ENCODE measurements at regions not wholly inside any gene's neighbourhood (a gene's known extent, or its start where the extent isn't known, plus 50 kb on each side); places are given as distances from the start of the nearest gene placed in this dataset.
"Not testable (repeated sequence)": the region's sequence is repeated elsewhere in the genome, so short reads cannot be mapped to it uniquely, and the experiment has no call there.

DNA sequence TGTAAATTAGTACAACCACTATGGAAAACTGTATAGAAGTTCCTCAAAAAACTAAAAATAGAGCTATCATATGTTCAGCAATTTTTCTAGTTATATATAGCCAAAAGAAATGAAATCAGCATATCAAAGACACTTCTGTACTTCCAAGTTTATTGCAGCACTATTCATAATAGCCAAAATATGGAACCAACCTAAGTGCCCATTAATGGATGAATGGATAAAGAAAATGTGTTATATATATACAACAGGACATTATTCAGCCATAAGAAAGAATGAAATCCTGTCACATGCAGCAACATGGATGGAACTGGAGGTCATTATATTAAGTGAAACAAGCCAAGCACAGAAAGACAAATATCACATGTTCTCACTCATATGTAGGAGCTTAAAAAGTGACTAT is 112.6 kb downstream of the MDH1 start:
- Histone ChIP-seq H3K9me3 (ENCODE audit: control insufficient read depth in 2 of 2, insufficient read depth in 1 of 2, low read length in 1 of 2) (no peaks in the 10 kb centered on the region), H3K4me1 (ENCODE audit: control insufficient read depth in 2 of 2, insufficient read depth in 2 of 2, low read length in 2 of 2) (no peaks in the 10 kb centered on the region), H3K27me3 (ENCODE audit: control insufficient read depth in 2 of 2, insufficient read depth in 1 of 2, low read length in 1 of 2) (no peaks in the 10 kb centered on the region), H3K27ac (ENCODE audit: low read depth in 1 of 2, low read length in 1 of 2) (no peak overlapping the region), H3K4me3 (ENCODE audit: low read length in 2 of 2) (no peak overlapping the region), H3K36me3 (ENCODE audit: control insufficient read depth in 2 of 2, insufficient read depth in 2 of 2, low read length in 1 of 2) (no peaks in the 10 kb centered on the region)
- no peak for DNase-seq (ENCODE audit: low read depth in 6 of 9, low spot score in 9 of 9)

DNA sequence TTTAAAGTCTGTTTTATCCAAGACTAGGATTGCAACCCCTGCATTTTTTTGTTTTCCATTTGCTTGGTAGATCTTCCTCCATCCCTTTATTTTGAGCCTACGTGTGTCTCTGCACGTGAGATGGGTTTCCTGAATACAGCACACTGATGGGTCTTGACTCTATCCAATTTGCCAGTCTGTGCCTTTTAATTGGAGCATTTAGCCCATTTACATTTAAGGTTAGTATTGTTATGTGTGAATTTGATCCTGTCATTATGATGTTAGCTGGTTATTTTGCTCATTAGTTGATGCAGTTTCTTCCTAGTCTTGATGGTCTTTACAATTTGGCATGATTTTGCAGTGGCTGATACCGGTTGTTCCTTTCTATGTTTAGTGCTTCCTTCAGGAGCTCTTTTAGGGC is 117.3 kb downstream of the MDH1 start:
- H3K27me3 ChIP-seq (ENCODE audit: control insufficient read depth in 2 of 2, insufficient read depth in 1 of 2, low read length in 1 of 2); H3K27ac ChIP-seq (ENCODE audit: low read depth in 1 of 2, low read length in 1 of 2); DNase-seq (ENCODE audit: low read depth in 6 of 9, low spot score in 9 of 9); H3K4me3 ChIP-seq (ENCODE audit: low read length in 2 of 2); H3K4me1 ChIP-seq (ENCODE audit: control insufficient read depth in 2 of 2, insufficient read depth in 2 of 2, low read length in 2 of 2); H3K36me3 ChIP-seq (ENCODE audit: control insufficient read depth in 2 of 2, insufficient read depth in 2 of 2, low read length in 1 of 2); H3K9me3 ChIP-seq (ENCODE audit: control insufficient read depth in 2 of 2, insufficient read depth in 1 of 2, low read length in 1 of 2): not testable (repeated sequence)
- WGBS: 97% methylated on average over 3 of the region's 3 CpGs

DNA sequence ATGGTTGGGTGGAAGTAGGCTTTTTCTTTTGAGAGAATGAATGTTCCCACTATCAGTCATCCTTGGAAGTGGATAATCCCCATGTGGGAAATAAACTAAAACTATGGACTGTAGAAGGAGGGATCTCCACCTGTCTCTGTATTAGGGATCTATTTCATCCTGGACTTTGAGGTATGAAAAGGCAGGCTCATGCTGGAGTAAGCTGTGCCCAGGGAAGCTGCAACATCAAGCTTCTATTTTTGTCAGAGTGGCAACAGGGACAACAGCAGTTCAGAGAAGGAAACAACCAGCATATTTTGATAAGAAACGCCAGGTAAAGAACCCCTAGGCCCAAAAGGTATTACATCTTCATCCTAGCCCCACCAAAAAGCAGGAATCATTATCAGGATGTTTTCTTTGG is 122.0 kb downstream of the MDH1 start:
- no peak overlapping the region for H3K27ac ChIP-seq (ENCODE audit: low read depth in 1 of 2, low read length in 1 of 2)
- DNase-seq (ENCODE audit: low read depth in 6 of 9, low spot score in 9 of 9): no peak
- no peak overlapping the region for H3K4me3 ChIP-seq (ENCODE audit: low read length in 2 of 2)
- 98% methylated on average over 1 of the region's 1 CpG for WGBS
- H3K27me3 ChIP-seq (ENCODE audit: control insufficient read depth in 2 of 2, insufficient read depth in 1 of 2, low read length in 1 of 2): no peaks in the 10 kb centered on the region
- H3K36me3 ChIP-seq (ENCODE audit: control insufficient read depth in 2 of 2, insufficient read depth in 2 of 2, low read length in 1 of 2): no peaks in the 10 kb centered on the region
- H3K9me3 ChIP-seq (ENCODE audit: control insufficient read depth in 2 of 2, insufficient read depth in 1 of 2, low read length in 1 of 2): peaks cover 0 to 7% of the 10 kb centered on the region in 2 donors
- H3K4me1 ChIP-seq (ENCODE audit: control insufficient read depth in 2 of 2, insufficient read depth in 2 of 2, low read length in 2 of 2): no peaks in the 10 kb centered on the region

DNA sequence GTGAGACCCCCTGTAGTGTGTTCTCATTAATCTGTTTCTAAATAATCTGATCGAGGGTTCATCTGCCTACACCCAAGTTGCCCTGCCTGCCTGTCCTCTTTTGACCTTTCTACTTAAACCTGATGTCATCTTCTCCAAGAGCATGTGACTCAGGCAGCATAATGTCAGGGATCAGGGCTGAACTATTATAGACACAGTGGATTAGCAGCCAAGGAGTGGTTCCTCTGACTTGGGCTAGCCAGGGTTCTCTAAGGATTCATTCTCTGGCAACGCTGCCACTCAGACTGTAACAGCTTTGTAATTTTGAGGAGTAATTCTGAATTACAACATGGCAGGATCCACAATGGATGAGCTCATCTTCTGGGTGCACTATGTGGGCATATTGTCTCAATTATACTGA is 124.0 kb downstream of the MDH1 start:
- Histone ChIP-seq H3K9me3 (ENCODE audit: control insufficient read depth in 2 of 2, insufficient read depth in 1 of 2, low read length in 1 of 2) (peaks cover 0 to 7% of the 10 kb centered on the region in 2 donors), H3K4me3 (ENCODE audit: low read length in 2 of 2) (no peak overlapping the region), H3K27me3 (ENCODE audit: control insufficient read depth in 2 of 2, insufficient read depth in 1 of 2, low read length in 1 of 2) (no peaks in the 10 kb centered on the region), H3K27ac (ENCODE audit: low read depth in 1 of 2, low read length in 1 of 2) (no peak overlapping the region), H3K4me1 (ENCODE audit: control insufficient read depth in 2 of 2, insufficient read depth in 2 of 2, low read length in 2 of 2) (no peaks in the 10 kb centered on the region), H3K36me3 (ENCODE audit: control insufficient read depth in 2 of 2, insufficient read depth in 2 of 2, low read length in 1 of 2) (no peaks in the 10 kb centered on the region)
- WGBS: 95% methylated on average over 2 of the region's 2 CpGs
- no peak for DNase-seq (ENCODE audit: low read depth in 6 of 9, low spot score in 9 of 9)

DNA sequence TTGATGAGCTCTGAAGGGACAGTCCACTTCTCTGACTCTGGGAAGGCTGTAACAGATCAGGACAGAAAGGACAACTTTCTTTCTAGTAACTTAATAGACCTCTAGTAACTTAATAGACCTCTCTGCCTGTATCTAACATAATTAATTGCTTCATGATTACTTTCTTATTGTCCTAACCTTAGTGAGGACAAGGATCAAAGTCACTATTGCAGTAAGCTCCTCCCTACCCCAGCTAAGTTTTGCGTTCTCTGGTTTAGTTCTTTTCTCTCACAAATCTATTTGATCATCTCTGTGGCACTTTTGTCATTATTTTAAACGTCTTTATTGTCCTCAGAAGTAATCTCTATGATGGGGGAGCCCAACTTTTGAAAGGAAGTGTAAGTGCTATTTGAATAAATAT is 125.5 kb upstream of the UGP2 start:
- H3K27me3 ChIP-seq (ENCODE audit: control insufficient read depth in 2 of 2, insufficient read depth in 1 of 2, low read length in 1 of 2): no peaks in the 10 kb centered on the region
- no peak overlapping the region for H3K27ac ChIP-seq (ENCODE audit: low read depth in 1 of 2, low read length in 1 of 2)
- H3K9me3 ChIP-seq (ENCODE audit: control insufficient read depth in 2 of 2, insufficient read depth in 1 of 2, low read length in 1 of 2): no peaks in the 10 kb centered on the region
- 87% methylated on average over 2 of the region's 2 CpGs for WGBS
- no peak overlapping the region for H3K4me3 ChIP-seq (ENCODE audit: low read length in 2 of 2)
- no peak for DNase-seq (ENCODE audit: low read depth in 6 of 9, low spot score in 9 of 9)
- no peaks in the 10 kb centered on the region for H3K36me3 ChIP-seq (ENCODE audit: control insufficient read depth in 2 of 2, insufficient read depth in 2 of 2, low read length in 1 of 2)
- H3K4me1 ChIP-seq (ENCODE audit: control insufficient read depth in 2 of 2, insufficient read depth in 2 of 2, low read length in 2 of 2): no peaks in the 10 kb centered on the region

- Histone ChIP-seq H3K9me3 (ENCODE audit: control insufficient read depth in 2 of 2, insufficient read depth in 1 of 2, low read length in 1 of 2) (no peaks in the 10 kb centered on the region), H3K27me3 (ENCODE audit: control insufficient read depth in 2 of 2, insufficient read depth in 1 of 2, low read length in 1 of 2) (no peaks in the 10 kb centered on the region), H3K4me1 (ENCODE audit: control insufficient read depth in 2 of 2, insufficient read depth in 2 of 2, low read length in 2 of 2) (no peaks in the 10 kb centered on the region), H3K27ac (ENCODE audit: low read depth in 1 of 2, low read length in 1 of 2) (no peak overlapping the region), H3K36me3 (ENCODE audit: control insufficient read depth in 2 of 2, insufficient read depth in 2 of 2, low read length in 1 of 2) (no peaks in the 10 kb centered on the region), H3K4me3 (ENCODE audit: low read length in 2 of 2) (no peak overlapping the region)
- no peak for DNase-seq (ENCODE audit: low read depth in 6 of 9, low spot score in 9 of 9)
- 98% methylated on average over 1 of the region's 1 CpG for WGBS
These were observed 122.6 kb upstream of the UGP2 start for GRCh38 chr2:63719052-63719451.

- H3K27ac ChIP-seq (ENCODE audit: low read depth in 1 of 2, low read length in 1 of 2): no peak overlapping the region
- no peaks in the 10 kb centered on the region for H3K27me3 ChIP-seq (ENCODE audit: control insufficient read depth in 2 of 2, insufficient read depth in 1 of 2, low read length in 1 of 2)
- H3K4me3 ChIP-seq (ENCODE audit: low read length in 2 of 2): no peak overlapping the region
- no peak for DNase-seq (ENCODE audit: low read depth in 6 of 9, low spot score in 9 of 9)
- H3K4me1 ChIP-seq (ENCODE audit: control insufficient read depth in 2 of 2, insufficient read depth in 2 of 2, low read length in 2 of 2): no peaks in the 10 kb centered on the region
- H3K9me3 ChIP-seq (ENCODE audit: control insufficient read depth in 2 of 2, insufficient read depth in 1 of 2, low read length in 1 of 2): no peaks in the 10 kb centered on the region
- WGBS: 93% methylated on average over 1 of the region's 1 CpG
- H3K36me3 ChIP-seq (ENCODE audit: control insufficient read depth in 2 of 2, insufficient read depth in 2 of 2, low read length in 1 of 2): no peaks in the 10 kb centered on the region
These were observed 120.6 kb upstream of the UGP2 start for GRCh38 chr2:63721082-63721424.

- WGBS: over 99% methylated on average over 15 of the region's 37 CpGs
- H3K27ac ChIP-seq (ENCODE audit: low read depth in 1 of 2, low read length in 1 of 2); H3K27me3 ChIP-seq (ENCODE audit: control insufficient read depth in 2 of 2, insufficient read depth in 1 of 2, low read length in 1 of 2); H3K36me3 ChIP-seq (ENCODE audit: control insufficient read depth in 2 of 2, insufficient read depth in 2 of 2, low read length in 1 of 2); H3K4me3 ChIP-seq (ENCODE audit: low read length in 2 of 2); DNase-seq (ENCODE audit: low read depth in 6 of 9, low spot score in 9 of 9); H3K9me3 ChIP-seq (ENCODE audit: control insufficient read depth in 2 of 2, insufficient read depth in 1 of 2, low read length in 1 of 2); H3K4me1 ChIP-seq (ENCODE audit: control insufficient read depth in 2 of 2, insufficient read depth in 2 of 2, low read length in 2 of 2): not testable (repeated sequence)
These were observed 119.4 kb upstream of the UGP2 start for GRCh38 chr2:63722284-63722683.

DNA sequence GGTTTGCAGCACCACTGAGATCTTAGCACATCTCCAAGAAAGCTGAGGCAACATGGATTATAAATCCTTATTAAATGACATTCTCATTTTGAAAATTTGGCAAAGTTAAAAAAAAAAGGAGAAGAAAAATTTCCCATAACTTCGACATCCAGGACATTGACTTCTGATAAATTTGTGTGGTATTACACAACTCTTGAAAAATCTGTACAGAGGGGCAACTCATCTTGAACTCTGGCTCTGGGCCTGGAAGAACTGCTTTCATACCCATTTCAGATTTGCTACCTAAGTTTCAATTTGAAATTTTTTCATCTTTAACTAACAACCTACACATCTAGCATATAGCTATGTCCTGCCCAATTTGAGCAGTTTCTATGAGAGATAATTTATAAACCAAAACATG is 118.0 kb upstream of the UGP2 start:
- DNase-seq (ENCODE audit: low read depth in 6 of 9, low spot score in 9 of 9): no peak
- 97% methylated on average over 1 of the region's 1 CpG for WGBS
- no peak overlapping the region for H3K4me3 ChIP-seq (ENCODE audit: low read length in 2 of 2)
- no peaks in the 10 kb centered on the region for H3K9me3 ChIP-seq (ENCODE audit: control insufficient read depth in 2 of 2, insufficient read depth in 1 of 2, low read length in 1 of 2)
- no peaks in the 10 kb centered on the region for H3K4me1 ChIP-seq (ENCODE audit: control insufficient read depth in 2 of 2, insufficient read depth in 2 of 2, low read length in 2 of 2)
- no peaks in the 10 kb centered on the region for H3K36me3 ChIP-seq (ENCODE audit: control insufficient read depth in 2 of 2, insufficient read depth in 2 of 2, low read length in 1 of 2)
- no peak overlapping the region for H3K27ac ChIP-seq (ENCODE audit: low read depth in 1 of 2, low read length in 1 of 2)
- no peaks in the 10 kb centered on the region for H3K27me3 ChIP-seq (ENCODE audit: control insufficient read depth in 2 of 2, insufficient read depth in 1 of 2, low read length in 1 of 2)

GRCh38 chr2:63725212-63725611 is 116.5 kb upstream of the UGP2 start:
- not testable (repeated sequence) for H3K36me3 ChIP-seq (ENCODE audit: control insufficient read depth in 2 of 2, insufficient read depth in 2 of 2, low read length in 1 of 2); H3K4me3 ChIP-seq (ENCODE audit: low read length in 2 of 2); H3K9me3 ChIP-seq (ENCODE audit: control insufficient read depth in 2 of 2, insufficient read depth in 1 of 2, low read length in 1 of 2); DNase-seq (ENCODE audit: low read depth in 6 of 9, low spot score in 9 of 9); H3K27ac ChIP-seq (ENCODE audit: low read depth in 1 of 2, low read length in 1 of 2); H3K27me3 ChIP-seq (ENCODE audit: control insufficient read depth in 2 of 2, insufficient read depth in 1 of 2, low read length in 1 of 2); H3K4me1 ChIP-seq (ENCODE audit: control insufficient read depth in 2 of 2, insufficient read depth in 2 of 2, low read length in 2 of 2)
- WGBS: 98% methylated on average over 1 of the region's 1 CpG

Data from thymus (tissue), 11 donors.